ENCODE measurements at regions not wholly inside any gene's neighbourhood (a gene's known extent, or its start where the extent isn't known, plus 50 kb on each side); places are given as distances from the start of the nearest gene placed in this dataset.

DNA sequence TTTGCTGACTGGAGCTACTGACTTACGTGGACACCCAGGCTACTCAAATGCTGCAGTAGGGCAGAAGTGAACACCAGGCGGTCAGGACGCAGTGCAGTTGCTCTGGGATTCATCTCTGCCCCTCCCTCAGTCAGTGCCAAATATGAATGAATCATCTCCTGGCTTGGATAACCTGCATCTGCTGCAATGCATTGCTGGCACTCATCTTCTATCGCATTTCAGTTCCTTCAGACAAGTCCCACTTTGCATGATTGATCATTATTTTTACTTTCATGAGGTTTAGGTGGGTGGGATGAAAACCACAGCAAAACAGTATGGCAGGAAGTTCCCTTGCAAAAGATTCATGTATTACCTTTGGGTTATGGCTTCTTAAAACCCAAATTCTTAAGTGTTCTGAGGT lies 224.6 kb upstream of the NRP1 start:
- TF ChIP-seq EP300 (IDR thresholded peaks at IDR 0.05; ENCODE audit: borderline replicate concordance in 1 of 2, low read depth in 2 of 2, low read length in 2 of 2) (no peak), EZH2 (IDR thresholded peaks at IDR 0.05; ENCODE audit: low read depth, low read length, severe bottlenecking) (no peak), NANOG (IDR thresholded peaks at IDR 0.05; ENCODE audit: insufficient read depth, low read depth, low read length, poor library complexity, severe bottlenecking) (no peak)

Data from H1 (cell line).